PC-3 (cell line): ENCODE measurements at regions not wholly inside any gene's neighbourhood (a gene's known extent, or its start where the extent isn't known, plus 50 kb on each side); places are given as distances from the start of the nearest gene placed in this dataset.

ENCODE experiments used
- CTCF ChIP-seq: fragments of 300-600 bp; sonication (generic); conservative IDR thresholded peaks from 2 replicates; pipeline ENCODE4 v1.5.1; 2017; ENCODE audit warnings: antibody characterized with exemption, low read depth, mild to moderate bottlenecking, low read length
- EZH2phosphoT487 ChIP-seq: fragments of 300-600 bp; sonication (generic); IDR thresholded peaks from 2 replicates; pipeline ENCODE4 v1.6.1; 2018; ENCODE audit warnings: mild to moderate bottlenecking, antibody characterized with exemption, low read length, borderline replicate concordance

GRCh38 chr10:64116707-64117106 lies 595.5 kb downstream of the REEP3 start:
- TF ChIP-seq CTCF (no peak), EZH2phosphoT487 (no peak)
